GM19240 (cell line): ENCODE measurements at regions not wholly inside any gene's neighbourhood (a gene's known extent, or its start where the extent isn't known, plus 50 kb on each side); places are given as distances from the start of the nearest gene placed in this dataset.

Experiments used
- DNase-seq: peaks from one replicate; pipeline ENCODE4 v3.0.0; 2011; ENCODE audit warnings: low spot score; ENCODE audit not compliant: insufficient read length

DNA sequence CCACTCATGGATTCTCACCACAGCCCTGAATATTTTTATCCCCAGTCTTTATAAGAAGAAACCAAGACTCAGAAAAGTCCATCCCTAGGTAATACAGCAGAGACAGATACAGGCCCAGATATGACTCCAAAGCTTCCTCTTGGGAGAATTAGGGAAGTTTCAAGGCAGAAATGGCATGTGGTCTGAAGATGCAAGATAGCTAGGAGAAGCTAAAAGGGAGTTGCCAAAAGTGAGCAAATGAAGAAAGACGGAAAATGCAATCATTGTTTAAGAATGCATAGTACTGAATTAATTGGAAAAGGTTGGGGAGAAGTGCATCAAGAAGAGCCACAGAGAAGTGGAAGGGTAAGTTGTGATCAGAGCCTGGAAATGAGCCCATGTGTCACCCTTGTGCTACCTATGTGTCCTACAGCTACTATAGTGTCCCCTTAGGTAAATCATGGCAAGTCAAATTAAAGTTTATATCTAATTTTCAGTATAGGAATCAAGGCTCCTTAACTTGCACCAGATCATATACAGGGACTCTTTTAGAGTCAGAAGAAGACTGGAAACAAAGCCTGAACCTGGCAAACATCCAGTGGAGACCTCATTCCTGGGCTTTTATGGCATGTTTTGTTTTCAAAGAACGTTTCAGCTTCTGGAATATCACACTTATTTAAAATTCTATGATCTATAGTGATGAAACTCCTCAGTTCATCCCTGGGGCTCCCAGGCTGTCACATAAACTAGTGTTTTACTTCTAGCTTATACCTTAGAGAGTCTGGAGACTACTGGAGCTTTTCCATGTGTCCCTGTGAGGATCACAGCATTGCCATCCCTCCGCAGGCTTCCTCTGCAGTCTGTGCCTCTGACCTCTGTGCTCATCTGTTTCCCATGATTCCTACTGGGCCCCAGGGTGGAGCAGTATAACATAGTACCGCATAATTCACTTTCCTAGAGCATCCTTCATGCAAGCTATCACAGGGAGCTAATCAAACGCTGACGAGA is 189.0 kb upstream of the CDKN3 start:
- DNase-seq = no peak

DNA sequence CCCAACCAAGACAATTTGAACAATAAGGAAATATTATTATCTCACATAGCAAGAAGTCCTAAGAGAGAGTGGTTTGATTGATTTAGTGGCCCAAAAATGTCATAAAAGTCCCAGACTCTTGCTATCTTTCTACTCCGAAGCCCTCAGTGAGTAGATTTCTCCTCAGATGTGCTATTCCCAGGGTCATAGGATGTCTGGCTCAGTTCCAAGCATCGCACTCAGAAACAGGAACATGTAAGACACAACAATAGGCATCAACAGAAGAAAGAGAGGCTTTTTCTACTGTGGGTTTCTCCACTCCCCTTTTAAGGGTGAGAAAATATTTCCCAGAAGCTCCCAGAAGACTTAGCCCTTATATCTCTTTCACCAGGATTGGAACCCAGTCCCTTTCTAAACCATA is 188.1 kb upstream of the CDKN3 start:
- DNase-seq = no peak

DNA sequence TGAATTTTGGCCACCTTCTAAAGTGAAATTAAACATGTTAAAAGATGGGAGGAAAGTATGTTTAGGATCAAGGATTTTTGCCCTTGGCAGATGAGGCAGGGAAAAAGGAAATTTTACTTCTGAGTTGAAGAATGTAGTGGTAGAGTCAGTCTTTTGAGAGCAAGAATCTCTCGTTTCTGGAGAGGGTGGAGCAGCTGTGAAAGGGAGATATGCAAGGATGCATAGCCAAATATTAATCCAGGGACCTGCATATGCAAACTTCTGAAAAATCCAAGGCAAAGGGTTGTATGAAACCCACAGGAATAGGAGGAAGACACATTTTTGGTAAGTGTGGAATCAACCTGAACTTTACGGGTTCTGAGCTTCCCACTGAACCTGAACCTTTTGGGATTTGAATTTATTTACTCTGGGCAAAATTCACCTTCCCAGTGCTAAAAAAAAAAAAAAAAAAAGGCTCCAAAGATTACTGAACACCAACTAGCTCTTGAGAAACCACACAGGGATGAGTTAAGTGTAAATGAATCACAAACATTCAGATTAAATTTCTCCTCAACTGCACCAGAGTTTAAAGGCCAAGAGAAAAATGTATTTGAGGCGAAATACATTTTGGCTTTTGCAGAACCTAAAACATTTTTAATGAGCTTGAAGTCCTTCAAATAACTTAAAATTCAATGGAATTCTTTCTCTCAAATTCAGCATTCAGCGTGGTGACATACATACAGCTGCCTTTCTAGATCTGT is 187.1 kb upstream of the CDKN3 start:
- DNase-seq = no peak

DNA sequence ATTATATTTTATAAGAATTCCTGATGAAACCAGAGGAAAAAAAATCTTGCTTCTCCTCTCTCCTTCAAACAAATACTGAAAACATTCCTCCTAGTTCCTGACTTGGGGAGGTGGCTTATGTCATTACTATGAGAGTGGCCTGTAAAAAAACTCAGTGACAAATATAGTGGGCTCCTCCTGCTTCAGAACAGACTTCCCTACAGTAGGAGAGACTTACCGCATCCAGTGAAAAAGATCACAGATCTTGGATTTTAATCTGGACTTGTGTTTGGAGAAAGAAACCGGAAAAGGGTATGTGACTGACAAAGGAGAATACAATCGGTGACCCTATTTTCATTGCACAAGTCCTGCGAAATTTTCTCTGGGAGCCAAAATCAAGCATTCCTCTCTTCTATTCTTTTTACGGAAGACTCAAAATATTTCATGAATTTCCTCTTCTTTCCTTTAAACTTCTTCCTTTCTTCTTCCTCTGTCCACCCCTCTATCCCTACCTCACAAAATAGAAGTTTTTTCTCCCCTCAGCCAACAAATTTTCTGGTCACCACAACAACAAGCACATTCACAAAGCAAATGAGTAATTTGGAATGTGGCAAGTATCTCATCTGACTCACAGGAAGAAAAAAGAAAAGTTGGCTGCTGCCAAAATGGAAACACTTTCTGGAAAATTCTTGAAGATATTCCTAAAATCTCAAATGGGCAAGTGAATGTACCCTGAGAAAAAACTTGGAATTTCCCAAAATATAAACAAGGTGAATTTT is 185.1 kb upstream of the CDKN3 start:
- no peak for DNase-seq

GRCh38 chr14:54213536-54213935 is 183.3 kb upstream of the CDKN3 start:
- DNase-seq = no peak

DNA sequence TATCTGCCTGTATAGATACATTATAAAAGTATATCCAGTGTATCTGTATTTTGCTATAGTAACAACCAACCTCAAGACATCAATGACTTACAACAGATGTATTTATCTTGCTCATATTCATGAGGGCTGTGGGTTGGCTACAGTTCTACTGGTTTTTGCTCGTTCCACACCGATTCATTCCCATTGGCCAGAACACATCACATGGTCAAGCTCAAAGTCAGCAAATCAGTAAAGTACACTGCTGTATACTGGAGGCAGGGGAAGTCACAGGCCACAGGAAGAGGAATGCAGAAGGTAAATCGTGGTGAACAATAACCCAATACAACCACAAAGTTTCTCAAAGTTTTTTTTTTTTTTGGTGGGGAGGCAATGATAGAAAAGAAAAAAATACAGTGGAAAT is 180.0 kb upstream of the CDKN3 start:
- DNase-seq = no peak

GRCh38 chr14:54219261-54220070 is 177.3 kb upstream of the CDKN3 start:
- DNase-seq = no peak

GRCh38 chr14:54220071-54220703 is 176.6 kb upstream of the CDKN3 start:
- no peak for DNase-seq

GRCh38 chr14:54220704-54221431 is 175.9 kb upstream of the CDKN3 start:
- DNase-seq = no peak

- no peak for DNase-seq
Measured at GRCh38 chr14:54221432-54221803, 175.4 kb upstream of the CDKN3 start.

DNA sequence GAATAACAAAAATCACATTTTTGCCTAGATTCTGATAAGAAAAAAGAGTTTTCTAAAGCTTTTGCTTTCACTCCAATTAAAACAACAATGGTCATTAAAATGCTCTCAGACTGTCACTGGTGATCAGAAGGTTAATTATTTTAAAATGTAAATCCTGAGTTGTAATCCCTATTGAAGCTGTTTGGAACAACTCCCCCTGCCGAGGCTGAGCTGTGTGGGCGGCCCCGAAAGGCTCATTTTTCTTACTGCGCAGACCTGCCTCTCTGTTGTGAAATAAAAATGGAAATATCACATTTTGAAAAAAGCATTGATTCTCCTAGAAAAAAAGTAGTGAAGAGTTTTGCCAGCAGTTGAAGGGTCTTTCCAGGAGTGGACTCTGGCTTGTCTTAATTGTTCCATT is 174.8 kb upstream of the CDKN3 start:
- DNase-seq = no peak

DNA sequence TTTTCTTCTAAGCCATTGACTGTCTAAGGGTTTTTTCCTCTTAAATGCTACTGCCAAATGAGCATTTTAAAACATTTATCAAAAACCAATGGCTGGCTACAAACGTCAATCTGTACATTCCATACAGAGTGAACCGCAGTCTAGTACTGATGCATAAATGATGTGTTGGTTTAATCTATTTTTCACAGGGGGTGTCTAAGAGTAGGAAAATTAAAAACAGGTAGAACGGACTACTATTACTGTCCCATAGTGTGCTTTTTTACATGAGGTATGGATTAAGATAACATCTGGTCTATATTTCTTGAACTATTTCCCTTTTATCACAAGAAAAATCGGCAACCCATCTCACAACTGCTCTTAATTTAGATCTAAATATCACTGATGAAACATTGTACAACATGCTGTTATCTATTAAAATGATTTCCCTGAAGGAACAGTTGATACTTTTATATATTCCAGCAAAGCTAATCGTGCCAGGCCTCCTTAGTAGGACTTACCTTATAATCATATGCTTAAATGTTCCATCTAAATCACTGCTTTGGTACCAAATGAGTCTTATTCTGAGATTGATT is 172.9 kb upstream of the CDKN3 start:
- no peak for DNase-seq

- DNase-seq = no peak
Measured at GRCh38 chr14:54225457-54226060, 171.2 kb upstream of the CDKN3 start.

DNA sequence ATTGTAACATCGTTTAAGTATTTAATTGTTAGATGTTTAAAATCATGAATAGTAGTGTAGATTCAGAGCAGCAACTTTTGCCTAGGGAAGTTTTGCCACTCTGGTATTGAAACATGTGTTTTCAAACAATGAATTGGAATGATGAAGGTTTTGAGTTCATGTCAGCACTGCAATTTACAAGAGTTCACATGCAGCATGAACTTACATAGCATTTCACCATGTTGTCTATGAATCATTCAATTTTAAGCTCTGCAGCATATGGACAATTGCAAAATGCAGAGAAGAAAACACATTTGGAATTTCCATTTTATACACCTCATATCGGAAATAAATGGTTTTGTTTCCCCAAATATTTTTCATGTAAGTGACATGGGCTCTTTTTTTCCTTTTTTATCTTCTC is 170.7 kb upstream of the CDKN3 start:
- no peak for DNase-seq

GRCh38 chr14:54226558-54226957 is 170.2 kb upstream of the CDKN3 start:
- no peak for DNase-seq

GRCh38 chr14:54229136-54229535 is 167.7 kb upstream of the CDKN3 start:
- no peak for DNase-seq

GRCh38 chr14:54230645-54231044 is 166.2 kb upstream of the CDKN3 start:
- no peak for DNase-seq

GRCh38 chr14:54232735-54233134 is 164.1 kb upstream of the CDKN3 start:
- DNase-seq = no peak

DNA sequence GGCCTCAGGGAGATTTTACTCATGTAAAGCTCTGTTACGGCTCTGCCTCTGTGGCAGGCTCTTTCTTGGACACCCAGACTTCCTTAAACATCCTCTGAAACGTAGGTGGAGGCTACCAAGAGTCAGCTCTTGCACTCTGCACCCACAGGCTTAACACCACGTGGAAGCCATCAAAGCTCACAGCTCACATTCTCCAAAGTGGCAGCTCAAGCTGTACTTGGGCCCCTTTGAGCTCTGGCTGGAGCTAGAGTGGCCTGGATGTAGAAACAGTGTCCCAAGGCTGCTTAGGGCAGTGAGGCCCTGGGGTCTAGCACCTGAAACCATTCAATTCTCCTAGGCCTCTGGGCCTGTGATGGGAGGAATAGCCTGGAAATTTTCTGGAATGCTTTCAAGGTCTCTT is 155.3 kb upstream of the CDKN3 start:
- DNase-seq = no peak
